Upper lobe of right lung (tissue), 1 donor: ENCODE measurements at regions not wholly inside any gene's neighbourhood (a gene's known extent, or its start where the extent isn't known, plus 50 kb on each side); places are given as distances from the start of the nearest gene placed in this dataset.
"Not testable (repeated sequence)": the region's sequence is repeated elsewhere in the genome, so short reads cannot be mapped to it uniquely, and the experiment has no call there.

ENCODE experiments used
- ATAC-seq: fragments of 200-7000 bp; cut with Tn5 transposase; one replicate; pipeline ENCODE4 v1.9.1; 2020; ENCODE audit warnings: mild to moderate bottlenecking, moderate library complexity
- DNase-seq: peaks from one replicate; pipeline ENCODE4 v3.0.0-alpha.2; 2020
- H3K27ac ChIP-seq: fragments of 200-600 bp; one replicate; pipeline ENCODE4 v1.8.0; 2022
- H3K27me3 ChIP-seq: fragments of 200-600 bp; one replicate; pipeline ENCODE4 v1.8.0; 2022; ENCODE audit warnings: mild to moderate bottlenecking
- H3K36me3 ChIP-seq: fragments of 200-600 bp; one replicate; pipeline ENCODE4 v1.8.0; 2022
- H3K4me1 ChIP-seq: fragments of 200-600 bp; one replicate; pipeline ENCODE4 v1.8.0; 2022
- H3K4me3 ChIP-seq: fragments of 200-600 bp; one replicate; pipeline ENCODE4 v1.8.0; 2022; ENCODE audit warnings: mild to moderate bottlenecking
- H3K9me3 ChIP-seq: fragments of 200-600 bp; one replicate; pipeline ENCODE4 v1.8.0; 2022
- intact Hi-C: fragments of 100-400 bp; cut with DNase I; formaldehyde crosslinking; loops from one replicate; pipeline ENCODE4 v1.11.0; 2022
- TF ChIP-seq, protein P1 (sequence below): fragments of 200-600 bp; IDR thresholded peaks from one replicate; pipeline ENCODE4 v1.8.0; 2022; ENCODE audit warnings: antibody characterized with exemption
- donor health status: DM: no; HTN: yes; CAD: no; lungs with severe emphysema.

DNA sequence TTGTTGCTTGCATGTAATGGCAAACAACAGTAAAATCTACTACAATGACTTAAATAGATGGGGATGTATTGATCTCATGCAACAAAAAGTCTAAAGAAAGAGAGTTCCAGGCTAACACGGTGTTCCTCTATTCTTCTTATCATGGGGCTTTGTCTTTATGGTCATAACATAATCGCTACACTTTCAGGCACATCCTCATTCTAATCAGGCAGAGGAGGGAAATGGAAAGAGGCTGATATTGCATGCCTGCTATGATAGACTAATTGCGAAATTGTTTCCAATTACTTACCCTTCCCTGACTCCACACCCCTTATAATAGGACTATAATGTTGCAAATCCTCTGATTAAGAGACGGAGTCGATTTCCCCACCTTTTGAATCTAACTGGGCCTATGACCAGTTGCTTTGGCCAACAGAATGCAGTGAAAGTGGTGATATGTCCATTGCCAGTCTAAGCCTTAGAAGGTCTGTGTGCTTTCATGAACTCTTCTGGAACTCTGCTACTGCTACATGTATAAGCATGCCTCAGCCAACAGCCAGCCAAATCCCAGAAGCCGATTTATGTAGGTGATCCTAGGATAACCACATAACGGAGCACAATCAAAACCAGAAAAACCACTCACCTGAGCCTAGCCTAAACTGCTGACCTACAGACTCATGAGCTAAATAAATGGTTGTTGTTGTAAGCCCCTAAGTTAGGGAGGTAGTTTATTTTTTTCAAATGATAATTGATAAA is 180.3 kb upstream of the TACR1 start:
- intact Hi-C loops, result no loop called here
- Histone ChIP-seq H3K36me3 (no peaks in the 10 kb centered on the region), H3K4me1 (no peaks in the 10 kb centered on the region), H3K4me3 (no peak overlapping the region), H3K27ac (no peak overlapping the region), H3K9me3 (no peaks in the 10 kb centered on the region), H3K27me3 (no peaks in the 10 kb centered on the region)
- TF ChIP-seq, protein P1, sequence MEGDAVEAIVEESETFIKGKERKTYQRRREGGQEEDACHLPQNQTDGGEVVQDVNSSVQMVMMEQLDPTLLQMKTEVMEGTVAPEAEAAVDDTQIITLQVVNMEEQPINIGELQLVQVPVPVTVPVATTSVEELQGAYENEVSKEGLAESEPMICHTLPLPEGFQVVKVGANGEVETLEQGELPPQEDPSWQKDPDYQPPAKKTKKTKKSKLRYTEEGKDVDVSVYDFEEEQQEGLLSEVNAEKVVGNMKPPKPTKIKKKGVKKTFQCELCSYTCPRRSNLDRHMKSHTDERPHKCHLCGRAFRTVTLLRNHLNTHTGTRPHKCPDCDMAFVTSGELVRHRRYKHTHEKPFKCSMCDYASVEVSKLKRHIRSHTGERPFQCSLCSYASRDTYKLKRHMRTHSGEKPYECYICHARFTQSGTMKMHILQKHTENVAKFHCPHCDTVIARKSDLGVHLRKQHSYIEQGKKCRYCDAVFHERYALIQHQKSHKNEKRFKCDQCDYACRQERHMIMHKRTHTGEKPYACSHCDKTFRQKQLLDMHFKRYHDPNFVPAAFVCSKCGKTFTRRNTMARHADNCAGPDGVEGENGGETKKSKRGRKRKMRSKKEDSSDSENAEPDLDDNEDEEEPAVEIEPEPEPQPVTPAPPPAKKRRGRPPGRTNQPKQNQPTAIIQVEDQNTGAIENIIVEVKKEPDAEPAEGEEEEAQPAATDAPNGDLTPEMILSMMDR, result no peak
- no peak for ATAC-seq
- DNase-seq, result no peak

DNA sequence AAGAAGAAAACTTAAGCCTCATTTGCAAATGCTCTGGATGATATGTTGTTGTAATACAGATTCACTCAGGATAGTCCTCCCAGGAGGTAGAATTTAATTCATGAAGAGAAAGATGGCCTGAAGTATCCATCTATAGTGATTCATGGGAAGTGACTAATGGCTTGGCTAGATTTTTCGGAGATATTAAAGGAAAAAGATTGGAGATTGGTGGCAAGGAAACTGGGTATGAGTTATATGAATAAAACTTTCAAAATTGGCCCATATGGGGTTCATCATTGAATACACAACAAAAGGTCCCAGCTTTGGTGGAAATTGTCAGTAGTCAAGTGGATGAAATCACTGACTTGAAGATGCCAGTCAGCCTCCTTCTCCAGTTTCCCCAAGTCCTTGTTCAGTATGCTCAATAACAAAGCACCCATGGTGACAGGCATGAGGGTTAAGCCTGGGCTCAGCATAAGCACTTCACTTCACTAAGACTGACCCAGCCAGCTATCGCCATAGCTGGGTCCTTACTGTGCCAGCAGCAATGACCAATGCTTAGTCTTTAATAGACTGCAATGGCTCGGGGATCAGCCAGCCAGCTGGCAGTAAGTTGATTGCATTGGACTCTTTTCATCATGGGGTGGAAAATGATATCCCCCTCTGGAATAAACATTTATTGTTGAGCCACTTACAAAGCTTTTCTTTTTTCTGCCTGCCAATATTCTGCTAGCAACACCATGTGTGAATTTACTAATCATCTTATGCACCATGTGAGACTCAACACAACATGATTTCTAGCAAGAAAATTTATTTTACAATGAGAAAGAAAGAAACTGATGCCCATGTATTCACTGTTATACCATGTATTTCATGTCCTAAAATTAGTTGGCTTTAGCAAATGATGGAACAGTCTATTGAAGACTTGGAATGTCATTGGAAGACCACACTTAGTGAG is 176.6 kb upstream of the TACR1 start:
- Histone ChIP-seq H3K4me3 (no peak overlapping the region), H3K27me3 (no peaks in the 10 kb centered on the region), H3K36me3 (no peaks in the 10 kb centered on the region), H3K27ac (no peak overlapping the region), H3K4me1 (no peaks in the 10 kb centered on the region), H3K9me3 (no peaks in the 10 kb centered on the region)
- DNase-seq, result no peak
- no peak for ATAC-seq
- intact Hi-C loops, result no loop called here
- TF ChIP-seq, protein P1, result no peak

DNA sequence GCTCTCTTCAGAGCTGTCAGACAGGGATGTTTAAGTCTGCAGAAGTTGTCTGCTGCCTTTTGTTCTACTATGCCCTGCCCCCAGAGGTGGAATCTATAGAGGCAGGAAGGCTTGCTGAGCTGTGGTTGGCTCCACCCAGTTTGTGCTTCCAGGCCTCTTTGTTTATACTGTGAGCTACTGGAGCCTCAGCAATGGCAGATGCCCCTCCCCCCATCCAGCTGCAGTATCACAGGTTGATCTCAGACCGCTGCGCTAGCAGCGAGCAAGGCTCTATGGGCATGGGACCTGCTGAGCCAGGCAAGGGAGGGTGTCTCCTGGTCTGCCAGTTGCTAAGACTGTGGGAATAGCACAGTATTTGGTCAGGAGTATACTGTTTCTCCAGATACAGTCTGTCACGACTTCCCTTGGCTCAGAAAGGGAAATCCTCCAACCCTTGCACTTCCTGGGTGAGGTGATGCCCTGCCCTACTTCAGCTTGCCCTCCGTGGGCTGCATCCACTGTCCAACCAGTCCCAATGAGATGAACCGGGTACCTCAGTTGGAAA is 175.2 kb upstream of the TACR1 start:
- DNase-seq, H3K27ac ChIP-seq, H3K4me1 ChIP-seq, H3K4me3 ChIP-seq, intact Hi-C loops, H3K9me3 ChIP-seq, H3K36me3 ChIP-seq, H3K27me3 ChIP-seq, ATAC-seq: not testable (repeated sequence)

DNA sequence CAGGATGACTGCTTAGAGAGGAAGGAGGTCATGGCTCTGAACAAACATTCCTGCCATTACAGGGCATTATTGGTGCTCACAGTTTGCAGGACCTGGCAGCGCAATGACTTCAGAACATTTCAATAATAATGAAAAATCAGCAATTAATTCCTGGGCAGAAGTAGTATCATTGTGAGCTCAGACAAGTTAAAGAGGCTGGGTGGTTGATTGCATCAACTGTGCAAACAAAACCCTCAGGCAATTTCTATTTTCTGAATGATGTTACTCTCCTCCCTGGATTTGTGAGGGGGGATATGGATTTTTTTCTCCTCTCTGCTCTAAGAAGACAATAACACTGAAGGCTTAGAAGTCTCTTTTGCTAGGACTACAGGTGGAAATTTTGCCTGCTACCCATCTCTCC is 168.1 kb upstream of the TACR1 start:
- Histone ChIP-seq H3K4me1 (no peaks in the 10 kb centered on the region), H3K9me3 (no peaks in the 10 kb centered on the region), H3K4me3 (no peak overlapping the region), H3K27me3 (no peaks in the 10 kb centered on the region), H3K36me3 (no peaks in the 10 kb centered on the region), H3K27ac (no peak overlapping the region)
- ATAC-seq (no peak), DNase-seq (no peak)
- TF ChIP-seq, protein P1, result no peak
- intact Hi-C loops, result no loop called here

DNA sequence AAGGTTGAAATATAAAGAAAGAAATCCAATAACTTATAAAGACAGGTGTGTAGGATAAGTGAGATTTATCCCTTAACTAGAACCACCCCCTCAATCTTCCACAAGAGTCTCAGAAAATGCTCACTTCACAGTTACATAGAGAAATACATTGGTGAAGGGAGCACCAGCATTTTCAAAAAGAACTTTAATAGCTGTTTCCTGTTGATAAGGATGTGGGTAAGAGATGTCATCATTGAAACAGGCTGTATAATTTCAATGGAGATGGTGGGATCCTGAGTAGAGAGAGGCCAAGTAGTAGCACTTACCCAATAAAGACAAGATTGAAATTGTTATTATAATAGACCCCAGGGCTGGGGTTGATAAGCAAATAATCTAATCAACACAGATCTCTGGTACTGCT is 162.2 kb upstream of the TACR1 start:
- Histone ChIP-seq H3K9me3 (no peaks in the 10 kb centered on the region), H3K4me1 (no peaks in the 10 kb centered on the region), H3K36me3 (no peaks in the 10 kb centered on the region), H3K27ac (no peak overlapping the region), H3K27me3 (no peaks in the 10 kb centered on the region), H3K4me3 (no peak overlapping the region)
- DNase-seq (no peak), ATAC-seq (no peak)
- TF ChIP-seq, protein P1, result no peak
- intact Hi-C loops, result no loop called here

DNA sequence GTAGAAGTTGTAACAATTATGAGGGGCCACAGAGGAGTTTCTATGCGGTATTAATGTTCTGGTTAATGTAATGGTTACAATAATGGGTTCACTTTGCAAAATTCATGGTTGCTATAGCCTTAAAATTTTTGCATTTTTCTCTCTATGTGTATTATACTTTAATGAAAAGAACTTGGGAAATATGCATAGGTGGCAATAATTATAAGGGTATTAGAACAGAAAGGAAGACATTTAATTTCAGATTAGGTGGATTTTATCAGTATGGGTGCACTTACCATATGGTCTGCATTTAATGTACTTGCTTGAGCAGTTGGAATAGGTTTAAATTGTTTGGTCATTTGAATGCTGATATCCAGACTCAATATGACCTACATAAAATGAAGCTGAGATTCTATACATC is 161.6 kb upstream of the TACR1 start:
- no peak overlapping the region for H3K27ac ChIP-seq
- H3K36me3 ChIP-seq, result no peaks in the 10 kb centered on the region
- TF ChIP-seq, protein P1, result no peak
- ATAC-seq (no peak), DNase-seq (no peak)
- H3K4me3 ChIP-seq, result no peak overlapping the region
- H3K4me1 ChIP-seq, result no peaks in the 10 kb centered on the region
- H3K9me3 ChIP-seq, result no peaks in the 10 kb centered on the region
- no peaks in the 10 kb centered on the region for H3K27me3 ChIP-seq
- intact Hi-C loops, result no loop called here
